AG09309 (cell line): ENCODE measurements at regions not wholly inside any gene's neighbourhood (a gene's known extent, or its start where the extent isn't known, plus 50 kb on each side); places are given as distances from the start of the nearest gene placed in this dataset.
A peak's percentile ranks its signal among the peaks of the same experiment; 100 is the strongest.

Experiments
- DNase-seq: peaks from one replicate; pipeline ENCODE4 v3.0.0-alpha.2; 2010; ENCODE audit warnings: low read depth
- H3K4me3 ChIP-seq: 2 replicates; pipeline ENCODE4 v1.5.1; 2011; ENCODE audit warnings: mild to moderate bottlenecking, low read depth, low read length, moderate library complexity; ENCODE audit not compliant: control insufficient read depth
- CTCF ChIP-seq: IDR thresholded peaks from 2 replicates; pipeline ENCODE4 v1.5.1; 2011; ENCODE audit warnings: mild to moderate bottlenecking, low read depth, low read length, inconsistent platforms; ENCODE audit not compliant: insufficient read depth, control insufficient read depth; ENCODE audit errors: missing control alignments

- no peak for TF ChIP-seq CTCF
- H3K4me3 ChIP-seq = no peak overlapping the region
- no peak for DNase-seq
Observed at GRCh38 chr12:60112763-60113162, 516.9 kb downstream of the SLC16A7 start.

- no peak for DNase-seq
Observed at GRCh38 chr12:60114169-60114568, 518.3 kb downstream of the SLC16A7 start.

GRCh38 chr12:60119327-60119726 lies 523.5 kb downstream of the SLC16A7 start:
- H3K4me3 ChIP-seq = no peak overlapping the region
- no peak for TF ChIP-seq CTCF
- no peak for DNase-seq

More at GRCh38 chr12:60114169-60114568, 518.3 kb downstream of the SLC16A7 start:
- no peak overlapping the region for H3K4me3 ChIP-seq
- TF ChIP-seq CTCF = no peak

- TF ChIP-seq CTCF = no peak
- no peak overlapping the region for H3K4me3 ChIP-seq
- no peak for DNase-seq
Observed at GRCh38 chr12:60120199-60120598, 524.4 kb downstream of the SLC16A7 start.

GRCh38 chr12:60123557-60123956 lies 527.7 kb downstream of the SLC16A7 start:
- no peak overlapping the region for H3K4me3 ChIP-seq
- DNase-seq = peak; percentile 20
- TF ChIP-seq CTCF = no peak

- no peak for DNase-seq
- TF ChIP-seq CTCF = no peak
- H3K4me3 ChIP-seq = no peak overlapping the region
Observed at GRCh38 chr12:60137513-60137912, 541.7 kb downstream of the SLC16A7 start.

- no peak for DNase-seq
- no peak for TF ChIP-seq CTCF
- no peak overlapping the region for H3K4me3 ChIP-seq
Observed at GRCh38 chr12:60138526-60138925, 542.7 kb downstream of the SLC16A7 start.
